HG02610 (cell line): ENCODE measurements at regions not wholly inside any gene's neighbourhood (a gene's known extent, or its start where the extent isn't known, plus 50 kb on each side); places are given as distances from the start of the nearest gene placed in this dataset.
"Not testable (repeated sequence)": the region's sequence is repeated elsewhere in the genome, so short reads cannot be mapped to it uniquely, and the experiment has no call there.

Source experiments
- ATAC-seq: cut with Tn5 transposase; IDR thresholded peaks from one replicate; pipeline ENCODE4 v1.9.1; 2021; ENCODE audit warnings: mild to moderate bottlenecking, moderate library complexity; ENCODE audit not compliant: unreplicated experiment

GRCh38 chr15:98263787-98264186 lies 303.3 kb downstream of the ARRDC4 start:
- no peak for ATAC-seq

GRCh38 chr15:98266295-98266694 lies 305.8 kb downstream of the ARRDC4 start:
- no peak for ATAC-seq

GRCh38 chr15:98268163-98268562 lies 307.7 kb downstream of the ARRDC4 start:
- ATAC-seq = no peak

- ATAC-seq = no peak
These were observed 312.1 kb downstream of the ARRDC4 start for GRCh38 chr15:98272625-98273024.

- no peak for ATAC-seq
These were observed 315.5 kb downstream of the ARRDC4 start for GRCh38 chr15:98276018-98276417.

- no peak for ATAC-seq
These were observed 317.1 kb downstream of the ARRDC4 start for GRCh38 chr15:98277602-98278001.

- no peak for ATAC-seq
These were observed 319.9 kb downstream of the ARRDC4 start for GRCh38 chr15:98280284-98280975.

GRCh38 chr15:98281130-98281529 lies 320.6 kb downstream of the ARRDC4 start:
- no peak for ATAC-seq

- no peak for ATAC-seq
These were observed 322.3 kb downstream of the ARRDC4 start for GRCh38 chr15:98282656-98283332.

GRCh38 chr15:98286200-98286599 lies 325.7 kb downstream of the ARRDC4 start:
- ATAC-seq = no peak

- ATAC-seq = no peak
These were observed 326.3 kb downstream of the ARRDC4 start for GRCh38 chr15:98286831-98287230.

GRCh38 chr15:98288091-98288590 lies 327.6 kb downstream of the ARRDC4 start:
- ATAC-seq = no peak

- ATAC-seq = no peak
These were observed 329.2 kb downstream of the ARRDC4 start for GRCh38 chr15:98289747-98290146.

GRCh38 chr15:98292442-98293240 lies 332.1 kb downstream of the ARRDC4 start:
- ATAC-seq = no peak

GRCh38 chr15:98294126-98294525 lies 333.6 kb downstream of the ARRDC4 start:
- ATAC-seq = no peak

- not testable (repeated sequence) for ATAC-seq
These were observed 334.7 kb downstream of the ARRDC4 start for GRCh38 chr15:98295101-98295759.

- ATAC-seq = no peak
These were observed 336.1 kb downstream of the ARRDC4 start for GRCh38 chr15:98296653-98297052.

- no peak for ATAC-seq
These were observed 343.9 kb downstream of the ARRDC4 start for GRCh38 chr15:98304371-98304770.

- ATAC-seq = no peak
These were observed 340.2 kb upstream of the IGF1R start for GRCh38 chr15:98308117-98308516.

GRCh38 chr15:98311566-98312188 lies 336.7 kb upstream of the IGF1R start:
- peak; percentile 68 for ATAC-seq

GRCh38 chr15:98312913-98313312 lies 335.4 kb upstream of the IGF1R start:
- no peak for ATAC-seq
